ENCODE measurements at regions not wholly inside any gene's neighbourhood (a gene's known extent, or its start where the extent isn't known, plus 50 kb on each side); places are given as distances from the start of the nearest gene placed in this dataset.

DNA sequence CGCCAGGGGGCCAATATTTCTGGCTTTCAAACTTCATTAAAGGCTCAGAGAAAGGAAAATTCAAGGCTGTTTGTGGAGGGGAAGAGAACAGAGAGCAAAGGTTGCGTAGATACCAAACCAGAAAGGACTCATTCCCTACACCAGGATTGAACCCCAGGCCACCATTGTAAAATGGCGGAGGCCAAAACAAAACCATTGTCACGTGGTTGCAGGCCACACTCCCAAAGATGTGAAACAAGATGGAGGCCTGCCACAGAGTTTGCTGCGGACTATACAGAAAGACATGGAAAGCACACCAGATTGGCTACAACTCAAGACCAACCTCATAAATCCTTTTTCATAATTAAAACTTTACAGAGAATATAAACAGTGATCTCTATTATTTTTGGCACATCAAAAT is 116.5 kb downstream of the KCNK1 start:
- Histone ChIP-seq H2AFZ (peak overlapping the region; percentile 40; the same call in 1 of the 2 replicates), H3K9me2 (ENCODE audit: insufficient read depth) (peaks cover 6% of the 10 kb centered on the region), H3K4me2 (no peak overlapping the region), H3K4me3 (no peak overlapping the region), H3K79me2 (replicated peaks; ENCODE audit: insufficient read depth) (no peaks in the 10 kb centered on the region), H3F3A (replicated peaks; ENCODE audit: low read depth) (no peaks in the 10 kb centered on the region), H4K20me1 (replicated peaks; ENCODE audit: insufficient read depth) (no peaks in the 10 kb centered on the region), H3K27me3 (ENCODE audit: insufficient read depth) (no peaks in the 10 kb centered on the region), H3K4me1 (ENCODE audit: insufficient read depth) (peaks cover 26% of the 10 kb centered on the region), H3K36me3 (ENCODE audit: insufficient read depth) (no peaks in the 10 kb centered on the region), H3K27ac (ENCODE audit: low read depth) (no peak overlapping the region)
- Mint-ChIP-seq H3K4me3 (no peak overlapping the region), H3K9me3 (no peaks in the 10 kb centered on the region; the same call in 1 of the 3 replicates), H3K4me1 (peaks cover 39% of the 10 kb centered on the region), H3K36me3 (ENCODE audit: low read depth) (peaks cover 6% of the 10 kb centered on the region; the same call in 1 of the 3 replicates), H3K27me3 (ENCODE audit: insufficient read depth, low read depth, poor library complexity) (peaks cover 3% of the 10 kb centered on the region), H3K27ac (peak overlapping the region; percentile 38)
- DNase-seq (ENCODE audit: low spot score) (no peak), ATAC-seq (no peak)
- TF ChIP-seq, protein P1, sequence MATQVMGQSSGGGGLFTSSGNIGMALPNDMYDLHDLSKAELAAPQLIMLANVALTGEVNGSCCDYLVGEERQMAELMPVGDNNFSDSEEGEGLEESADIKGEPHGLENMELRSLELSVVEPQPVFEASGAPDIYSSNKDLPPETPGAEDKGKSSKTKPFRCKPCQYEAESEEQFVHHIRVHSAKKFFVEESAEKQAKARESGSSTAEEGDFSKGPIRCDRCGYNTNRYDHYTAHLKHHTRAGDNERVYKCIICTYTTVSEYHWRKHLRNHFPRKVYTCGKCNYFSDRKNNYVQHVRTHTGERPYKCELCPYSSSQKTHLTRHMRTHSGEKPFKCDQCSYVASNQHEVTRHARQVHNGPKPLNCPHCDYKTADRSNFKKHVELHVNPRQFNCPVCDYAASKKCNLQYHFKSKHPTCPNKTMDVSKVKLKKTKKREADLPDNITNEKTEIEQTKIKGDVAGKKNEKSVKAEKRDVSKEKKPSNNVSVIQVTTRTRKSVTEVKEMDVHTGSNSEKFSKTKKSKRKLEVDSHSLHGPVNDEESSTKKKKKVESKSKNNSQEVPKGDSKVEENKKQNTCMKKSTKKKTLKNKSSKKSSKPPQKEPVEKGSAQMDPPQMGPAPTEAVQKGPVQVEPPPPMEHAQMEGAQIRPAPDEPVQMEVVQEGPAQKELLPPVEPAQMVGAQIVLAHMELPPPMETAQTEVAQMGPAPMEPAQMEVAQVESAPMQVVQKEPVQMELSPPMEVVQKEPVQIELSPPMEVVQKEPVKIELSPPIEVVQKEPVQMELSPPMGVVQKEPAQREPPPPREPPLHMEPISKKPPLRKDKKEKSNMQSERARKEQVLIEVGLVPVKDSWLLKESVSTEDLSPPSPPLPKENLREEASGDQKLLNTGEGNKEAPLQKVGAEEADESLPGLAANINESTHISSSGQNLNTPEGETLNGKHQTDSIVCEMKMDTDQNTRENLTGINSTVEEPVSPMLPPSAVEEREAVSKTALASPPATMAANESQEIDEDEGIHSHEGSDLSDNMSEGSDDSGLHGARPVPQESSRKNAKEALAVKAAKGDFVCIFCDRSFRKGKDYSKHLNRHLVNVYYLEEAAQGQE (IDR thresholded peaks at IDR 0.05; ENCODE audit: unreplicated experiment), result no peak
- 0 out of 2 replicates have a peak, but pooled peaks have one; percentile 11 for TF ChIP-seq ZNF114 (CRISPR knock-in tag; IDR thresholded peaks at IDR 0.05)

DNA sequence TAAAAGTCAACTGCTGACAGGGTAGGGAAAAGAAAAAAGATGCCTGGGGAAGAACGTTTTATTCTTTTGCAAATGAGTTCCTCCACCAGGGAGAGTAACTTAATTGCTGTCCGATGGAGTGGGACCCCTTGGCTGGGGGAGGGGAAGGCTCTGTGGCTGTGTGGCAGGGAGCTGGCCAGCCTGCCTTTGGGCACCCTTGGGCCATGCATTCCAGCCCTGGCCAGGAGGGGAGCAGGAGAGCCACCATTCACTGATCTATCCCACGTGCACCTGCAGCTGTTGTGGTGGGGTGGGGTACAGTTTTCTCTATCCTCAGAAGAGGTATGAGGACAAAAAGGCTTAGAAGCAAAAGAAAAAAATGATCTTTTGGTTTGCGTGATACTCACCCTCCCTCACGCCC is 116.9 kb downstream of the KCNK1 start:
- Mint-ChIP-seq H3K4me1 (peaks cover 34% of the 10 kb centered on the region), H3K27ac (peak overlapping the region; percentile 38), H3K9me3 (no peaks in the 10 kb centered on the region; the same call in 2 of the 3 replicates), H3K27me3 (ENCODE audit: insufficient read depth, low read depth, poor library complexity) (peaks cover 3% of the 10 kb centered on the region), H3K36me3 (ENCODE audit: low read depth) (peaks cover 6% of the 10 kb centered on the region; the same call in 1 of the 3 replicates), H3K4me3 (no peak overlapping the region)
- peaks cover 23% of the 10 kb centered on the region for H3K4me1 ChIP-seq (ENCODE audit: insufficient read depth)
- H3K27ac ChIP-seq (ENCODE audit: low read depth), result no peak overlapping the region
- H3K9me2 ChIP-seq (ENCODE audit: insufficient read depth), result peaks cover 6% of the 10 kb centered on the region
- H3K4me2 ChIP-seq, result 0 out of 2 replicates have a peak overlapping the region, but pooled peaks have one; percentile 9
- DNase-seq (ENCODE audit: low spot score) (peak; percentile 83), ATAC-seq (peak; percentile 98)
- H3K27me3 ChIP-seq (ENCODE audit: insufficient read depth), result no peaks in the 10 kb centered on the region
- H4K20me1 ChIP-seq (replicated peaks; ENCODE audit: insufficient read depth), result no peaks in the 10 kb centered on the region
- H2AFZ ChIP-seq, result peak overlapping the region; percentile 40; the same call in 1 of the 2 replicates
- no peaks in the 10 kb centered on the region for H3F3A ChIP-seq (replicated peaks; ENCODE audit: low read depth)
- H3K4me3 ChIP-seq, result no peak overlapping the region
- H3K79me2 ChIP-seq (replicated peaks; ENCODE audit: insufficient read depth), result no peaks in the 10 kb centered on the region
- no peaks in the 10 kb centered on the region for H3K36me3 ChIP-seq (ENCODE audit: insufficient read depth)
- TF ChIP-seq NANOG (IDR thresholded peaks at IDR 0.05; ENCODE audit: borderline replicate concordance), result peak; percentile 28; the same call in 1 of the 2 replicates
- TF ChIP-seq ZNF331 (CRISPR knock-in tag; IDR thresholded peaks at IDR 0.05; ENCODE audit: low read depth), result no peak
- TF ChIP-seq, protein P2, sequence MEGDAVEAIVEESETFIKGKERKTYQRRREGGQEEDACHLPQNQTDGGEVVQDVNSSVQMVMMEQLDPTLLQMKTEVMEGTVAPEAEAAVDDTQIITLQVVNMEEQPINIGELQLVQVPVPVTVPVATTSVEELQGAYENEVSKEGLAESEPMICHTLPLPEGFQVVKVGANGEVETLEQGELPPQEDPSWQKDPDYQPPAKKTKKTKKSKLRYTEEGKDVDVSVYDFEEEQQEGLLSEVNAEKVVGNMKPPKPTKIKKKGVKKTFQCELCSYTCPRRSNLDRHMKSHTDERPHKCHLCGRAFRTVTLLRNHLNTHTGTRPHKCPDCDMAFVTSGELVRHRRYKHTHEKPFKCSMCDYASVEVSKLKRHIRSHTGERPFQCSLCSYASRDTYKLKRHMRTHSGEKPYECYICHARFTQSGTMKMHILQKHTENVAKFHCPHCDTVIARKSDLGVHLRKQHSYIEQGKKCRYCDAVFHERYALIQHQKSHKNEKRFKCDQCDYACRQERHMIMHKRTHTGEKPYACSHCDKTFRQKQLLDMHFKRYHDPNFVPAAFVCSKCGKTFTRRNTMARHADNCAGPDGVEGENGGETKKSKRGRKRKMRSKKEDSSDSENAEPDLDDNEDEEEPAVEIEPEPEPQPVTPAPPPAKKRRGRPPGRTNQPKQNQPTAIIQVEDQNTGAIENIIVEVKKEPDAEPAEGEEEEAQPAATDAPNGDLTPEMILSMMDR (conservative IDR thresholded peaks at IDR 0.05; ENCODE audit: low read depth in 2 of 2), result peak; percentile 55 to 62
- no peak for TF ChIP-seq POLR2AphosphoS5 (IDR thresholded peaks at IDR 0.05; ENCODE audit: low read depth)
- TF ChIP-seq EZH2phosphoT487 (IDR thresholded peaks at IDR 0.05; ENCODE audit: unreplicated experiment), result no peak
- no peak for TF ChIP-seq STAT1 (IDR thresholded peaks at IDR 0.05; ENCODE audit: unreplicated experiment)
- TF ChIP-seq, protein P3, sequence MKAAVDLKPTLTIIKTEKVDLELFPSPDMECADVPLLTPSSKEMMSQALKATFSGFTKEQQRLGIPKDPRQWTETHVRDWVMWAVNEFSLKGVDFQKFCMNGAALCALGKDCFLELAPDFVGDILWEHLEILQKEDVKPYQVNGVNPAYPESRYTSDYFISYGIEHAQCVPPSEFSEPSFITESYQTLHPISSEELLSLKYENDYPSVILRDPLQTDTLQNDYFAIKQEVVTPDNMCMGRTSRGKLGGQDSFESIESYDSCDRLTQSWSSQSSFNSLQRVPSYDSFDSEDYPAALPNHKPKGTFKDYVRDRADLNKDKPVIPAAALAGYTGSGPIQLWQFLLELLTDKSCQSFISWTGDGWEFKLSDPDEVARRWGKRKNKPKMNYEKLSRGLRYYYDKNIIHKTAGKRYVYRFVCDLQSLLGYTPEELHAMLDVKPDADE (IDR thresholded peaks at IDR 0.05), result no peak
- TF ChIP-seq, protein P1 (IDR thresholded peaks at IDR 0.05; ENCODE audit: unreplicated experiment), result peak; percentile 32
- TF ChIP-seq ZNF114 (CRISPR knock-in tag; IDR thresholded peaks at IDR 0.05), result no peak
- no peak for TF ChIP-seq JUNB (IDR thresholded peaks at IDR 0.05; ENCODE audit: unreplicated experiment)
- no peak for TF ChIP-seq EZH2 (IDR thresholded peaks at IDR 0.05; ENCODE audit: low read depth, unreplicated experiment)
- no peak; the same call in 1 of the 2 replicates for TF ChIP-seq CREB1 (CRISPR knock-in tag; IDR thresholded peaks at IDR 0.05; ENCODE audit: low read depth)

Measured in GM23338 (cell line).